ENCODE measurements at regions not wholly inside any gene's neighbourhood (a gene's known extent, or its start where the extent isn't known, plus 50 kb on each side); places are given as distances from the start of the nearest gene placed in this dataset.

GRCh38 chr12:17097674-17098073 is 491.7 kb upstream of the LMO3 start:
- Histone ChIP-seq H3K4me1 (ENCODE audit: control insufficient read depth, insufficient read depth, low read length) (no peaks in the 10 kb centered on the region; the same call in 1 of the 2 replicates), H3K27me3 (ENCODE audit: control insufficient read depth, insufficient read depth, low read length) (no peaks in the 10 kb centered on the region), H3K4me3 (ENCODE audit: low read depth in 2 of 2, low read length in 2 of 2) (no peak overlapping the region), H3K36me3 (ENCODE audit: control insufficient read depth, insufficient read depth, low read length) (no peaks in the 10 kb centered on the region), H3K27ac (ENCODE audit: low read length) (no peak overlapping the region), H3K9me3 (ENCODE audit: control insufficient read depth, insufficient read depth, low read depth, low read length) (no peaks in the 10 kb centered on the region)
- no TSS peak for BruUV-seq (replicated peaks)
- in situ Hi-C loops (cut with HindIII; ENCODE audit: low pct_unique_long_range_greater_than_20kb, low sequenced_read_pairs): no loop called here
- ChIA-PET POLR2A (no interaction called here), CTCF (no interaction called here)
- ATAC-seq (no peak), DNase-seq (ENCODE audit: low read depth, low spot score) (no peak)
- intact Hi-C loops (cut with micrococcal nuclease; ENCODE audit: unreplicated experiment): no loop called here
- TF ChIP-seq TCF7L2 (IDR thresholded peaks at IDR 0.05; ENCODE audit: low read depth, low read length) (no peak), SIN3A (IDR thresholded peaks at IDR 0.05; ENCODE audit: borderline replicate concordance, insufficient read depth, low read depth, low read length) (no peak), POLR2AphosphoS5 (IDR thresholded peaks at IDR 0.05; ENCODE audit: low read depth, low read length) (no peak), CTCF (IDR thresholded peaks at IDR 0.05) (no peak)
- TF ChIP-seq, protein P1, sequence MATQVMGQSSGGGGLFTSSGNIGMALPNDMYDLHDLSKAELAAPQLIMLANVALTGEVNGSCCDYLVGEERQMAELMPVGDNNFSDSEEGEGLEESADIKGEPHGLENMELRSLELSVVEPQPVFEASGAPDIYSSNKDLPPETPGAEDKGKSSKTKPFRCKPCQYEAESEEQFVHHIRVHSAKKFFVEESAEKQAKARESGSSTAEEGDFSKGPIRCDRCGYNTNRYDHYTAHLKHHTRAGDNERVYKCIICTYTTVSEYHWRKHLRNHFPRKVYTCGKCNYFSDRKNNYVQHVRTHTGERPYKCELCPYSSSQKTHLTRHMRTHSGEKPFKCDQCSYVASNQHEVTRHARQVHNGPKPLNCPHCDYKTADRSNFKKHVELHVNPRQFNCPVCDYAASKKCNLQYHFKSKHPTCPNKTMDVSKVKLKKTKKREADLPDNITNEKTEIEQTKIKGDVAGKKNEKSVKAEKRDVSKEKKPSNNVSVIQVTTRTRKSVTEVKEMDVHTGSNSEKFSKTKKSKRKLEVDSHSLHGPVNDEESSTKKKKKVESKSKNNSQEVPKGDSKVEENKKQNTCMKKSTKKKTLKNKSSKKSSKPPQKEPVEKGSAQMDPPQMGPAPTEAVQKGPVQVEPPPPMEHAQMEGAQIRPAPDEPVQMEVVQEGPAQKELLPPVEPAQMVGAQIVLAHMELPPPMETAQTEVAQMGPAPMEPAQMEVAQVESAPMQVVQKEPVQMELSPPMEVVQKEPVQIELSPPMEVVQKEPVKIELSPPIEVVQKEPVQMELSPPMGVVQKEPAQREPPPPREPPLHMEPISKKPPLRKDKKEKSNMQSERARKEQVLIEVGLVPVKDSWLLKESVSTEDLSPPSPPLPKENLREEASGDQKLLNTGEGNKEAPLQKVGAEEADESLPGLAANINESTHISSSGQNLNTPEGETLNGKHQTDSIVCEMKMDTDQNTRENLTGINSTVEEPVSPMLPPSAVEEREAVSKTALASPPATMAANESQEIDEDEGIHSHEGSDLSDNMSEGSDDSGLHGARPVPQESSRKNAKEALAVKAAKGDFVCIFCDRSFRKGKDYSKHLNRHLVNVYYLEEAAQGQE (IDR thresholded peaks at IDR 0.05; ENCODE audit: insufficient read depth in 1 of 2, low read depth in 2 of 2, low read length in 1 of 2): no peak

DNA sequence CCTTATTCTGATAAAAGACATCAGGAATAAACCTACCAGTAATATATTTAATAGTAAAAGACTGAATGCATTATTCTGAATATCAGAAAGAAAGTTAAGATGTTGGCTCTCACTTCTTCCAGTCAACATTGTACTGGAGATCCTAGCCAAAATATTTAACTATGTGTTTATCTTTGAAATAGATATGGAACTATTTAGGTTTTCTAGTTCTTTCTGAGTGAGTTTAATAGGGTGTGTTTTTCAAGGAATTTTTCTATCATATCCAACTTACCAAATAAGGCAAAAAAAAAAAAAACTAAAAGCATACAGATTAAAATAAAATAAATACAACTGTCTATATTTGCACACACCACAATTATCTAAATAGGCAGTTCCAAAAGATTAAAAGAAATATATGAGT is 478.9 kb upstream of the LMO3 start:
- ATAC-seq (no peak), DNase-seq (ENCODE audit: low read depth, low spot score) (no peak)
- in situ Hi-C loops (cut with HindIII; ENCODE audit: low pct_unique_long_range_greater_than_20kb, low sequenced_read_pairs): no loop called here
- ChIA-PET CTCF (no interaction called here), POLR2A (no interaction called here)
- H3K4me3 ChIP-seq (ENCODE audit: low read depth in 2 of 2, low read length in 2 of 2): no peak overlapping the region
- no TSS peak for BruUV-seq (replicated peaks)
- no peaks in the 10 kb centered on the region for H3K9me3 ChIP-seq (ENCODE audit: control insufficient read depth, insufficient read depth, low read depth, low read length)
- TF ChIP-seq, protein P1 (IDR thresholded peaks at IDR 0.05; ENCODE audit: insufficient read depth in 1 of 2, low read depth in 2 of 2, low read length in 1 of 2): no peak
- TF ChIP-seq CTCF (IDR thresholded peaks at IDR 0.05) (no peak), TCF7L2 (IDR thresholded peaks at IDR 0.05; ENCODE audit: low read depth, low read length) (no peak)
- no peaks in the 10 kb centered on the region for H3K27me3 ChIP-seq (ENCODE audit: control insufficient read depth, insufficient read depth, low read length)
- intact Hi-C loops (cut with micrococcal nuclease; ENCODE audit: unreplicated experiment): no loop called here
- H3K36me3 ChIP-seq (ENCODE audit: control insufficient read depth, insufficient read depth, low read length): no peaks in the 10 kb centered on the region
- H3K4me1 ChIP-seq (ENCODE audit: control insufficient read depth, insufficient read depth, low read length): no peaks in the 10 kb centered on the region
- no peak overlapping the region for H3K27ac ChIP-seq (ENCODE audit: low read length)

Measured in Panc1 (cell line).